K562 (cell line): ENCODE measurements at regions not wholly inside any gene's neighbourhood (a gene's known extent, or its start where the extent isn't known, plus 50 kb on each side); places are given as distances from the start of the nearest gene placed in this dataset.

Source experiments
- ATAC-seq: fragments of 200-7000 bp; cut with Tn5 transposase; 3 replicates; pipeline ENCODE4 v1.9.1; 2020; ENCODE audit warnings: moderate library complexity
- BruUV-seq: library from RNA; stranded (reverse); fragments of 400-500 nt; replicated peaks from 2 replicates; lab custom pipeline; 2021; lab: Mats Ljungman, UMichigan
- CTCF ChIA-PET: fragments of 300-600 bp; formaldehyde crosslinking; extraction: SDS; loops from one replicate; lab custom pipeline; 2021; ENCODE audit warnings: low intra/inter-chr PET ratio; lab: Yijun Ruan, JAX
- POLR2A ChIA-PET: fragments of 300-600, 350-650 bp; sonication (Branson Sonifier 250); formaldehyde crosslinking; extraction: SDS; loops from one replicate; lab custom pipeline; 2021; ENCODE audit warnings: antibody characterized with exemption, inconsistent platforms; lab: Yijun Ruan, JAX
- DNase-seq, 4 experiments: peaks; one replicate each; pipeline versions ENCODE4 v3.0.0 to v3.0.0-alpha.2; 2011 to 2018; ENCODE audit warnings: low spot score in 3 of 4, mixed read lengths in 3 of 4; ENCODE audit errors: extremely low read depth in 1 of 4
- FAIRE-seq: peaks from 2 replicates; lab custom pipeline; 2011; peaks lifted over from hg19 to GRCh38; lab: Jason Lieb, UNC
- H2AFZ ChIP-seq: 2 replicates; pipeline ENCODE4 v1.6.0; 2011; ENCODE audit warnings: low read depth, low read length, control low read depth, inconsistent platforms
- H3K27ac ChIP-seq: fragments of 200-600 bp; 3 replicates; pipeline ENCODE4 v1.8.0; 2011; ENCODE audit warnings: low read depth, mild to moderate bottlenecking, control low read depth, inconsistent platforms, low read length, moderate library complexity, mixed read lengths; ENCODE audit errors: extremely low read depth
- H3K27me3 ChIP-seq, 2 experiments: fragments of 300-600 bp in 1 of 2; 2 replicates in 1 of 2; 3 replicates in 1 of 2; pipeline versions ENCODE4 v1.6.0 to v1.8.0; 2011; ENCODE audit warnings: inconsistent platforms in 2 of 2, low read length in 2 of 2, mild to moderate bottlenecking in 1 of 2, mixed read lengths in 1 of 2, moderate library complexity in 1 of 2; ENCODE audit not compliant: control insufficient read depth in 2 of 2, insufficient read depth in 2 of 2
- H3K36me3 ChIP-seq: fragments of 300-600 bp; 3 replicates; pipeline ENCODE4 v1.8.0; 2011; ENCODE audit warnings: mild to moderate bottlenecking, low read length, inconsistent platforms; ENCODE audit not compliant: control insufficient read depth, insufficient read depth
- H3K4me1 ChIP-seq, 2 experiments: fragments of 200-600 bp in 1 of 2; replicated peaks in 1 of 2; 2 replicates in 1 of 2; 3 replicates in 1 of 2; pipeline versions ENCODE4 v1.5.1 to v1.8.0; 2011; ENCODE audit warnings: inconsistent platforms in 2 of 2, low read length in 2 of 2, mild to moderate bottlenecking in 1 of 2, mixed read lengths in 1 of 2, moderate library complexity in 1 of 2; ENCODE audit not compliant: control insufficient read depth in 2 of 2, insufficient read depth in 2 of 2
- H3K4me2 ChIP-seq: 2 replicates; pipeline ENCODE4 v1.6.1; 2011; ENCODE audit warnings: low read length, control low read depth, inconsistent platforms, mixed read lengths; ENCODE audit not compliant: insufficient read depth
- H3K4me3 ChIP-seq: fragments of 200-600 bp; sonication (generic), shearing (Covaris generic); 2 replicates; pipeline ENCODE4 v1.5.1; 2016; ENCODE audit warnings: control low read depth, inconsistent platforms
- H3K79me2 ChIP-seq: fragments of 200-600 bp; 3 replicates; pipeline ENCODE4 v1.8.0; 2011; ENCODE audit warnings: low read length, inconsistent platforms; ENCODE audit not compliant: control insufficient read depth, insufficient read depth
- H3K9ac ChIP-seq, 2 experiments: 2 replicates each; pipeline versions ENCODE4 v1.6.0 to v1.6.1; 2011; ENCODE audit warnings: low read depth in 2 of 2, low read length in 2 of 2, control low read depth in 1 of 2, inconsistent platforms in 1 of 2, mild to moderate bottlenecking in 1 of 2, mixed read lengths in 1 of 2; ENCODE audit not compliant: insufficient read depth in 1 of 2
- H3K9me1 ChIP-seq: one replicate; pipeline ENCODE4 v1.6.0; 2011; ENCODE audit warnings: inconsistent platforms, mild to moderate bottlenecking, low read length, moderate library complexity; ENCODE audit not compliant: control insufficient read depth, insufficient read depth
- H3K9me3 ChIP-seq: replicated peaks from 2 replicates; pipeline ENCODE4 v1.5.1; 2011; ENCODE audit warnings: low read depth, low read length, inconsistent platforms; ENCODE audit not compliant: control insufficient read depth, insufficient read depth
- H4K20me1 ChIP-seq: replicated peaks from 2 replicates; pipeline ENCODE4 v1.6.1; 2011; ENCODE audit warnings: low read length, inconsistent platforms, mixed read lengths; ENCODE audit not compliant: control insufficient read depth, insufficient read depth
- EP400 ChIP-seq: fragments of 450-650 bp; IDR thresholded peaks from 2 replicates; pipeline ENCODE4 v1.6.1; 2017; ENCODE audit warnings: antibody characterized with exemption, mild to moderate bottlenecking, moderate library complexity
- FOSL1 ChIP-seq: fragments of 200-800 bp; sonication (Bioruptor generic); conservative IDR thresholded peaks from 2 replicates; pipeline ENCODE4 v1.6.1; 2016; ENCODE audit warnings: missing genetic modification characterization, missing compliant biosample characterization
- RREB1 ChIP-seq: fragments of 250-450 bp; sonication (Bioruptor Pico); IDR thresholded peaks from 2 replicates; pipeline ENCODE4 v1.4.0; 2020
- ZFP36 ChIP-seq: fragments of 150-350 bp; IDR thresholded peaks from 2 replicates; pipeline ENCODE4 v1.6.1; 2018; ENCODE audit warnings: low read length, low read depth; ENCODE audit not compliant: partially characterized antibody
- ZNF778 ChIP-seq: fragments of 450-650 bp; formaldehyde crosslinking; IDR thresholded peaks from 2 replicates; pipeline ENCODE4 v1.4.0; 2020; ENCODE audit warnings: mild to moderate bottlenecking, moderate library complexity
- whole genome bisulfite sequencing: fragments of 100-300 bp; shearing (Covaris generic); methylation state at CpG from one replicate; pipeline ENCODE4 v1.1.6; 2016; ENCODE audit warnings: low coverage, mixed read lengths; ENCODE audit not compliant: insufficient coverage; ENCODE audit errors: missing lambda C conversion rate; 5-methylcytosine and 5-hydroxymethylcytosine counted together
- in situ Hi-C: fragments of 300-500 bp; cut with MboI; formaldehyde crosslinking; loops from 4 replicates; pipeline ENCODE4 v1.15.0; 2018; ENCODE audit warnings: inconsistent platforms, mixed read lengths
- intact Hi-C: fragments of 100-400 bp; cut with micrococcal nuclease; formaldehyde crosslinking; loops from 2 replicates; pipeline ENCODE4 v1.14.2; 2022

GRCh38 chr1:30143517-30143916 lies 579.9 kb downstream of the MATN1 start:
- Histone ChIP-seq H3K27me3 (peaks cover 6 to 25% of the 10 kb centered on the region in 2 experiments; a peak in 4 of 5 replicates), H3K4me3 (no peak overlapping the region), H3K4me2 (no peak overlapping the region), H3K27ac (no peak overlapping the region), H3K36me3 (no peaks in the 10 kb centered on the region)
- CTCF ChIA-PET: no interaction called here
- 0% methylated on average over 1 of the region's 1 CpG for WGBS
- no peak for ATAC-seq
- no peak for TF ChIP-seq RREB1 (CRISPR knock-in tag)
- no peak for TF ChIP-seq ZNF778
- TF ChIP-seq FOSL1: no peak
- TF ChIP-seq ZFP36: peak; percentile 67
- TF ChIP-seq EP400: no peak
- TF ChIP-seq, all 486 proteins: peak for 1
- POLR2A ChIA-PET: interaction anchor here (0.6 kb wide), 2 partner anchors 270 to 1812 kb away, joined by 3 to 4 read pairs; no protein-coding TSS in a partner anchor
- FAIRE-seq (no peak), DNase-seq (no peak)
- Histone ChIP-seq H3K79me2 (no peaks in the 10 kb centered on the region), H3K9ac (no peak overlapping the region), H3K4me1 (no peaks in the 10 kb centered on the region), H3K9me1 (no peaks in the 10 kb centered on the region), H4K20me1 (no peaks in the 10 kb centered on the region), H3K9me3 (0 out of 2 replicates have a peak, but pooled peaks cover 2% of the 10 kb centered on the region), H2AFZ (no peak overlapping the region)
- no TSS peak for BruUV-seq
- in situ Hi-C loops: no loop called here
- intact Hi-C loops: no loop called here
